ENCODE measurements at regions not wholly inside any gene's neighbourhood (a gene's known extent, or its start where the extent isn't known, plus 50 kb on each side); places are given as distances from the start of the nearest gene placed in this dataset.

DNA sequence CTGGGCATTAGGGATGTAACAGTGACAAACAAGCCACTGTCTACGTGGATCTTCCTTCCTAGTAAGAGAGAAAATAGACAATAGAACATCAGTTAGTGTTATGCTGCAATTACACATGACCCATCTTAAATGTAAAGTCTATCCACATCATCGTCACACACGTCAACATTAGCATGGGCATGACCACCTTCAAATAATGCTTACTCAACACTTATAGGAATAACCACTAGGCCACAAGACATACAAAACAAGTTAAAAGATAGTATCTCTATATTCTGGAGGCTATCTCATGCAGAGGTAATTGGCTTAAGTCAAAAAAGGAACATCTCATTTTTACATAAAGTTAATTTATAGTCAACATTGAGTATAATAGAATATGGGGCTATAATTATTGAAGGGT lies 156.5 kb downstream of the MOXD1 start:
- DNase-seq, result no peak
- no peaks in the 10 kb centered on the region for H3K9me3 ChIP-seq
- intact Hi-C loops (cut with DNase I; ENCODE audit: low total_unique reads), result no loop called here

DNA sequence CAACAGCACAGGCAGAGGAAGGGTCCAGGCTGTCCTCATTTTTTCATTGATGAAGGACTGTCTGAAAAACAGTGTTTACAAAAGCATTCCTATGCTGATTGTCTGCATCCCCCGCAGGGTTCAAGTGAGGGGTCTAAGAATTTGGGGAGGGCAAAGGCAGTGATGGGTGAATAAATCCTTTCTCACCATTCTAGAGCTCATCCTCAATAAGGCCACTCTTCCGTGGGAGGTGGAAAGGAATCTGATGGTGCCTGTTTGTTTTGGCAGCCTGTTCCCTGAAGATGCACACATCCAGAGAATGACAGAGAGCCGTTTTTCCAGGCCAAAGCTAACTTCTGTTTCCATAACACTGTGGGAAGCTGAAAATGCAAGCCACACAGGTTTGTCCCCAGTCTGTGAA lies 164.5 kb downstream of the MOXD1 start:
- H3K4me3 ChIP-seq, result no peak overlapping the region
- intact Hi-C loops (cut with DNase I; ENCODE audit: low total_unique reads), result no loop called here
- no peaks in the 10 kb centered on the region for H3K36me3 ChIP-seq
- H3K27ac ChIP-seq, result no peak overlapping the region
- DNase-seq, result no peak
- TF ChIP-seq, protein P1, sequence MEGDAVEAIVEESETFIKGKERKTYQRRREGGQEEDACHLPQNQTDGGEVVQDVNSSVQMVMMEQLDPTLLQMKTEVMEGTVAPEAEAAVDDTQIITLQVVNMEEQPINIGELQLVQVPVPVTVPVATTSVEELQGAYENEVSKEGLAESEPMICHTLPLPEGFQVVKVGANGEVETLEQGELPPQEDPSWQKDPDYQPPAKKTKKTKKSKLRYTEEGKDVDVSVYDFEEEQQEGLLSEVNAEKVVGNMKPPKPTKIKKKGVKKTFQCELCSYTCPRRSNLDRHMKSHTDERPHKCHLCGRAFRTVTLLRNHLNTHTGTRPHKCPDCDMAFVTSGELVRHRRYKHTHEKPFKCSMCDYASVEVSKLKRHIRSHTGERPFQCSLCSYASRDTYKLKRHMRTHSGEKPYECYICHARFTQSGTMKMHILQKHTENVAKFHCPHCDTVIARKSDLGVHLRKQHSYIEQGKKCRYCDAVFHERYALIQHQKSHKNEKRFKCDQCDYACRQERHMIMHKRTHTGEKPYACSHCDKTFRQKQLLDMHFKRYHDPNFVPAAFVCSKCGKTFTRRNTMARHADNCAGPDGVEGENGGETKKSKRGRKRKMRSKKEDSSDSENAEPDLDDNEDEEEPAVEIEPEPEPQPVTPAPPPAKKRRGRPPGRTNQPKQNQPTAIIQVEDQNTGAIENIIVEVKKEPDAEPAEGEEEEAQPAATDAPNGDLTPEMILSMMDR (IDR thresholded peaks at IDR 0.05), result no peak
- no peaks in the 10 kb centered on the region for H3K4me1 ChIP-seq
- no peaks in the 10 kb centered on the region for H3K9me3 ChIP-seq
- no peaks in the 10 kb centered on the region for H3K27me3 ChIP-seq

More for the DNA sequence above, 156.5 kb downstream of the MOXD1 start:
- Histone ChIP-seq H3K4me1 (no peaks in the 10 kb centered on the region), H3K27ac (no peak overlapping the region), H3K36me3 (no peaks in the 10 kb centered on the region), H3K4me3 (no peak overlapping the region), H3K27me3 (no peaks in the 10 kb centered on the region)
- TF ChIP-seq, protein P1 (IDR thresholded peaks at IDR 0.05), result no peak

DNA sequence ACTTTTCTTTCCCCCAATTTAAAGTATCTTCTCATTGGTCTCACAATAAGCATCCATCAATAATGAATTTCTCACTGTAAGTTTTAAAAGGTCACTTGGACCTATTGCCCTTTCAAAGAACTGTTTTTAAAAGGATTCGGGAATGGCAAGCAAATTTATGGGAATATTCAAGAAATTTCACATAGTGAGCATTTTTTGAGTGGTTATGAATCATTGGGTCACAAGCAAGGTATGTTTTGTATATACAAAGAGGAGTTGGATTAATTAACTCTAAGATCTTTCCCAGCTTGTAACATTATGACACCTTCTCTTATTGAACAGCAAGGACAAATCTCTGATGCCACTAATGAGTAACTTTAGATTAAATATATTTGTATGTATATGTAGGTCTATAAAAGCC lies 165.0 kb downstream of the MOXD1 start:
- H3K4me3 ChIP-seq, result no peak overlapping the region
- no peak overlapping the region for H3K27ac ChIP-seq
- H3K4me1 ChIP-seq, result no peaks in the 10 kb centered on the region
- no peaks in the 10 kb centered on the region for H3K27me3 ChIP-seq
- intact Hi-C loops (cut with DNase I; ENCODE audit: low total_unique reads), result no loop called here
- TF ChIP-seq, protein P1 (IDR thresholded peaks at IDR 0.05), result no peak
- no peak for DNase-seq
- no peaks in the 10 kb centered on the region for H3K36me3 ChIP-seq
- no peaks in the 10 kb centered on the region for H3K9me3 ChIP-seq

DNA sequence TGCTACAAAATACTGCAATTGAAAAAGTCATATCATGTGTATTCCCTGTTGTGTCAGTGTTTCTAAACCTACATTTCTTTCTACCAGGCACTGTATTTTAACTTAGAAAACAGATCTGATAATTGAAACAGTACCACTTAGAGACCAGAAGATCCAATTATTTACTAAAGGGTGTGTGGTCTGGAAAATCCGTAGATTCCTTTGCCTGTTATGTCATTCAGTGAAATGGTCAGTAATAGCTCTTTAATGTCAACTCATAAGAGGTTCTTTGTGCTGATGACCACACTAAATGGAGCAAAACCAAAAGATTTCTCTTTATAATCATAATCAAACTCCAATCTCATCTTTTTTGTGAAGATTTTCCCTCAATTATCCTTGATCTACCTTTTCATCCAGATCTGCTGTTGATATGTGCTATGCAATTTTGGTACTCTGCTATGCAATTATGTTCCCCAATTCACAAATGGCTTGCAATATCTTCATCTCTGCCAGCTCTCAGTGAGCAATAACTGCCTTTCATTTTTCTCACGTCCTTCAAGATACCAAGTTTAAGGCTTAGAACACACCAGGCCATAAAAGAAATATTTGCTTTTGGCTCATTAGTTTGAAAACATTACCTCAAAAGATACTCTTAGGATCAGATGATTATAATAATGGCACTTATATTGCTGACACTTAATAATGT lies 165.5 kb downstream of the MOXD1 start:
- H3K4me1 ChIP-seq, result no peaks in the 10 kb centered on the region
- no peaks in the 10 kb centered on the region for H3K9me3 ChIP-seq
- no peak overlapping the region for H3K27ac ChIP-seq
- intact Hi-C loops (cut with DNase I; ENCODE audit: low total_unique reads), result no loop called here
- H3K36me3 ChIP-seq, result no peaks in the 10 kb centered on the region
- H3K27me3 ChIP-seq, result no peaks in the 10 kb centered on the region
- TF ChIP-seq, protein P1 (IDR thresholded peaks at IDR 0.05), result no peak
- no peak for DNase-seq
- no peak overlapping the region for H3K4me3 ChIP-seq

DNA sequence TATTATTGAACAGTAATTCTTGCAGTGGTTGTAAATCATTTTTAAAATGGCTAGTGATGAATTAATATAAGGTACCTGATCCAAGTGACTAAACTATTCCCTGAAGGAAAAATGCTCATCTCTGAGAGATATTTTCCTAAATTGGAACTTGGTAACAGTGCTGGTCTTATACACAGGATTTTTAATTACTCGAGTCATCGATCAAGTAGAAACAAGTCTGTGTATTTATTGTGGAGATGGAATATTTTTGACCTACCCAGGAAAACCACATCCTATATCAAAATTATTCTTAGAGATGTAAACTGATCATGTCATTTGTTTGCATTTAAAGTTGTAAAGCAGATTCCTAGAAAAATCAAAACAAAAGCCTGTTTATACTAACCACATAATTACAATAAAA lies 166.9 kb downstream of the MOXD1 start:
- TF ChIP-seq, protein P1 (IDR thresholded peaks at IDR 0.05), result no peak
- Histone ChIP-seq H3K27ac (no peak overlapping the region), H3K36me3 (no peaks in the 10 kb centered on the region), H3K27me3 (no peaks in the 10 kb centered on the region), H3K4me3 (no peak overlapping the region), H3K4me1 (no peaks in the 10 kb centered on the region), H3K9me3 (no peaks in the 10 kb centered on the region)
- DNase-seq, result no peak
- intact Hi-C loops (cut with DNase I; ENCODE audit: low total_unique reads), result no loop called here

Data from tibial artery (tissue), 4 donors.